ENCODE measurements at regions not wholly inside any gene's neighbourhood (a gene's known extent, or its start where the extent isn't known, plus 50 kb on each side); places are given as distances from the start of the nearest gene placed in this dataset.

- DNase-seq (ENCODE audit: extremely low read depth, insufficient read length): no peak
- H3K4me3 ChIP-seq (replicated peaks; ENCODE audit: low read depth, low read length): no peak overlapping the region
- no peaks in the 10 kb centered on the region for H3K36me3 ChIP-seq (ENCODE audit: control insufficient read depth, insufficient read depth, low read length)
- TF ChIP-seq CTCF (IDR thresholded peaks at IDR 0.05; ENCODE audit: insufficient read depth, low read length, poor library complexity, severe bottlenecking): no peak
- H3K27me3 ChIP-seq (replicated peaks; ENCODE audit: control insufficient read depth, insufficient read depth, low read length): no peaks in the 10 kb centered on the region
Measured at GRCh38 chr9:14967450-14968321, 57.5 kb upstream of the FREM1 start.

GRCh38 chr9:14962193-14962882 is 52.1 kb upstream of the FREM1 start:
- no peaks in the 10 kb centered on the region for H3K36me3 ChIP-seq (ENCODE audit: control insufficient read depth, insufficient read depth, low read length)
- DNase-seq (ENCODE audit: extremely low read depth, insufficient read length): no peak
- no peak for TF ChIP-seq CTCF (IDR thresholded peaks at IDR 0.05; ENCODE audit: insufficient read depth, low read length, poor library complexity, severe bottlenecking)
- no peaks in the 10 kb centered on the region for H3K27me3 ChIP-seq (replicated peaks; ENCODE audit: control insufficient read depth, insufficient read depth, low read length)
- no peak overlapping the region for H3K4me3 ChIP-seq (replicated peaks; ENCODE audit: low read depth, low read length)

GRCh38 chr9:14961372-14962068 is 51.3 kb upstream of the FREM1 start:
- TF ChIP-seq CTCF (IDR thresholded peaks at IDR 0.05; ENCODE audit: insufficient read depth, low read length, poor library complexity, severe bottlenecking): no peak
- Histone ChIP-seq H3K36me3 (ENCODE audit: control insufficient read depth, insufficient read depth, low read length) (no peaks in the 10 kb centered on the region), H3K4me3 (replicated peaks; ENCODE audit: low read depth, low read length) (no peak overlapping the region), H3K27me3 (replicated peaks; ENCODE audit: control insufficient read depth, insufficient read depth, low read length) (no peaks in the 10 kb centered on the region)
- DNase-seq (ENCODE audit: extremely low read depth, insufficient read length): no peak

- no peak for TF ChIP-seq CTCF (IDR thresholded peaks at IDR 0.05; ENCODE audit: insufficient read depth, low read length, poor library complexity, severe bottlenecking)
- H3K27me3 ChIP-seq (replicated peaks; ENCODE audit: control insufficient read depth, insufficient read depth, low read length): no peaks in the 10 kb centered on the region
- H3K36me3 ChIP-seq (ENCODE audit: control insufficient read depth, insufficient read depth, low read length): no peaks in the 10 kb centered on the region
- DNase-seq (ENCODE audit: extremely low read depth, insufficient read length): no peak
- no peak overlapping the region for H3K4me3 ChIP-seq (replicated peaks; ENCODE audit: low read depth, low read length)
Measured at GRCh38 chr9:14960881-14961280, 50.7 kb upstream of the FREM1 start.
